Liver (tissue), 8 donors: ENCODE measurements at regions not wholly inside any gene's neighbourhood (a gene's known extent, or its start where the extent isn't known, plus 50 kb on each side); places are given as distances from the start of the nearest gene placed in this dataset.

ENCODE experiments used
- DNase-seq: peaks from one replicate; pipeline ENCODE4 v3.0.0-alpha.2; 2017; ENCODE audit warnings: low spot score
- H3K27ac ChIP-seq, 2 donors: one replicate each; pipeline ENCODE4 v1.7.0; 2013; ENCODE audit warnings: inconsistent platforms in 2 of 2, low read length in 2 of 2, control low read depth in 1 of 2, low read depth in 1 of 2, mild to moderate bottlenecking in 1 of 2
- H3K27me3 ChIP-seq, 4 donors: one replicate each; pipeline versions ENCODE4 v1.6.1 to v1.7.0; 2013; ENCODE audit warnings: low read length in 3 of 4, inconsistent platforms in 1 of 4, mild to moderate bottlenecking in 1 of 4, moderate library complexity in 1 of 4; ENCODE audit not compliant: control insufficient read depth in 4 of 4, insufficient read depth in 4 of 4
- H3K36me3 ChIP-seq, 4 donors: one replicate each; pipeline versions ENCODE4 v1.6.1 to v1.7.0; 2013; ENCODE audit warnings: low read length in 3 of 4, mild to moderate bottlenecking in 3 of 4, low read depth in 1 of 4, moderate library complexity in 1 of 4; ENCODE audit not compliant: control insufficient read depth in 4 of 4, insufficient read depth in 3 of 4
- H3K4me1 ChIP-seq, 4 donors: one replicate each; pipeline versions ENCODE4 v1.6.1 to v1.7.0; 2013; ENCODE audit warnings: low read length in 3 of 4, mild to moderate bottlenecking in 3 of 4, moderate library complexity in 1 of 4; ENCODE audit not compliant: control insufficient read depth in 4 of 4, insufficient read depth in 4 of 4
- H3K4me3 ChIP-seq, 3 donors: one replicate each; pipeline versions ENCODE4 v1.6.1 to v1.7.0; 2013; ENCODE audit warnings: low read length in 3 of 3, control low read depth in 1 of 3, low read depth in 1 of 3, mild to moderate bottlenecking in 1 of 3
- H3K9ac ChIP-seq, 2 donors: one replicate each; pipeline ENCODE4 v1.7.0; 2013; ENCODE audit warnings: low read length in 2 of 2, mild to moderate bottlenecking in 2 of 2, moderate library complexity in 2 of 2, control low read depth in 1 of 2, low read depth in 1 of 2
- H3K9me3 ChIP-seq, 4 donors: one replicate each; pipeline versions ENCODE4 v1.6.1 to v1.7.0; 2013; ENCODE audit warnings: low read length in 3 of 4; ENCODE audit not compliant: control insufficient read depth in 4 of 4
- EGR1 ChIP-seq, 2 donors: IDR thresholded peaks; 2 replicates each; pipeline ENCODE4 v1.6.1; 2016 to 2018; ENCODE audit warnings: antibody characterized with exemption in 2 of 2, low read depth in 2 of 2
- FOXA1 ChIP-seq: IDR thresholded peaks from 2 replicates; pipeline ENCODE4 v1.6.1; 2016; ENCODE audit warnings: antibody characterized with exemption
- FOXA2 ChIP-seq: IDR thresholded peaks from 2 replicates; pipeline ENCODE4 v1.6.1; 2016; ENCODE audit warnings: antibody characterized with exemption
- GABPA ChIP-seq, 2 donors: IDR thresholded peaks in 1 of 2; conservative IDR thresholded peaks in 1 of 2; 2 replicates each; pipeline ENCODE4 v1.6.1; 2016; ENCODE audit warnings: antibody characterized with exemption in 2 of 2, mild to moderate bottlenecking in 1 of 2, moderate library complexity in 1 of 2
- HNF4A ChIP-seq, 2 donors: conservative IDR thresholded peaks; 2 replicates each; pipeline ENCODE4 v1.6.1; 2016; ENCODE audit warnings: antibody characterized with exemption in 2 of 2, mild to moderate bottlenecking in 2 of 2
- HNF4G ChIP-seq: IDR thresholded peaks from 2 replicates; pipeline ENCODE4 v1.6.1; 2016; ENCODE audit warnings: antibody characterized with exemption
- JUND ChIP-seq, 2 donors: IDR thresholded peaks; 2 replicates each; pipeline ENCODE4 v1.6.1; 2016; ENCODE audit warnings: antibody characterized with exemption in 2 of 2
- NR2F2 ChIP-seq: IDR thresholded peaks from 2 replicates; pipeline ENCODE4 v1.6.1; 2016; ENCODE audit warnings: antibody characterized with exemption
- RAD21 ChIP-seq, 2 donors: IDR thresholded peaks; 2 replicates each; pipeline ENCODE4 v1.6.1; 2016; ENCODE audit warnings: antibody characterized with exemption in 2 of 2, mild to moderate bottlenecking in 2 of 2
- RXRA ChIP-seq, 2 donors: IDR thresholded peaks; 2 replicates each; pipeline ENCODE4 v1.6.1; 2017 to 2018; ENCODE audit warnings: antibody characterized with exemption in 2 of 2, mild to moderate bottlenecking in 1 of 2
- SP1 ChIP-seq: IDR thresholded peaks from 2 replicates; pipeline ENCODE4 v1.6.1; 2018; ENCODE audit warnings: antibody characterized with exemption, mild to moderate bottlenecking
- TAF1 ChIP-seq: conservative IDR thresholded peaks from 2 replicates; pipeline ENCODE4 v1.6.1; 2016; ENCODE audit warnings: antibody characterized with exemption, mild to moderate bottlenecking
- YY1 ChIP-seq: IDR thresholded peaks from 2 replicates; pipeline ENCODE4 v1.6.1; 2016; ENCODE audit warnings: antibody characterized with exemption, mild to moderate bottlenecking
- ZBTB33 ChIP-seq: IDR thresholded peaks from 2 replicates; pipeline ENCODE4 v1.6.1; 2016; ENCODE audit warnings: antibody characterized with exemption
- WGBS: extraction: QIAGEN DNeasy Blood & Tissue Kit; methylation state at CpG from one replicate; pipeline ENCODE4 v1.1.7; 2013; 5-methylcytosine and 5-hydroxymethylcytosine counted together
- TF ChIP-seq, protein P1 (sequence below): IDR thresholded peaks from 2 replicates; pipeline ENCODE4 v1.6.1; 2016; ENCODE audit warnings: antibody characterized with exemption
- TF ChIP-seq, protein P2 (sequence below): fragments of 150-350 bp; IDR thresholded peaks from 2 replicates; pipeline ENCODE4 v1.5.1; 2017; ENCODE audit warnings: improper control_type of control experiment, low read depth, low read length; ENCODE audit not compliant: missing input control
- TF ChIP-seq, protein P3 (sequence below): IDR thresholded peaks from 2 replicates; pipeline ENCODE4 v1.6.1; 2016; ENCODE audit warnings: antibody characterized with exemption
- TF ChIP-seq, protein P4 (sequence below): IDR thresholded peaks from 2 replicates; pipeline ENCODE4 v1.6.1; 2016; ENCODE audit warnings: antibody characterized with exemption, mild to moderate bottlenecking
- donor health status: healthy.
- donor health status: healthy.
- donor health status: healthy.
- donor health status: healthy.
- donor health status: healthy.

- peaks cover 3 to 21% (median 6%) of the 10 kb centered on the region in 4 donors for H3K4me1 ChIP-seq
- H3K4me3 ChIP-seq, result no peak overlapping the region
- H3K27ac ChIP-seq, result no peak overlapping the region
- TF ChIP-seq RXRA (IDR thresholded peaks at IDR 0.05), result no peak
- TF ChIP-seq, protein P1, sequence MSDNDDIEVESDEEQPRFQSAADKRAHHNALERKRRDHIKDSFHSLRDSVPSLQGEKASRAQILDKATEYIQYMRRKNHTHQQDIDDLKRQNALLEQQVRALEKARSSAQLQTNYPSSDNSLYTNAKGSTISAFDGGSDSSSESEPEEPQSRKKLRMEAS, result no peak
- TF ChIP-seq YY1, result no peak
- TF ChIP-seq, protein P2, sequence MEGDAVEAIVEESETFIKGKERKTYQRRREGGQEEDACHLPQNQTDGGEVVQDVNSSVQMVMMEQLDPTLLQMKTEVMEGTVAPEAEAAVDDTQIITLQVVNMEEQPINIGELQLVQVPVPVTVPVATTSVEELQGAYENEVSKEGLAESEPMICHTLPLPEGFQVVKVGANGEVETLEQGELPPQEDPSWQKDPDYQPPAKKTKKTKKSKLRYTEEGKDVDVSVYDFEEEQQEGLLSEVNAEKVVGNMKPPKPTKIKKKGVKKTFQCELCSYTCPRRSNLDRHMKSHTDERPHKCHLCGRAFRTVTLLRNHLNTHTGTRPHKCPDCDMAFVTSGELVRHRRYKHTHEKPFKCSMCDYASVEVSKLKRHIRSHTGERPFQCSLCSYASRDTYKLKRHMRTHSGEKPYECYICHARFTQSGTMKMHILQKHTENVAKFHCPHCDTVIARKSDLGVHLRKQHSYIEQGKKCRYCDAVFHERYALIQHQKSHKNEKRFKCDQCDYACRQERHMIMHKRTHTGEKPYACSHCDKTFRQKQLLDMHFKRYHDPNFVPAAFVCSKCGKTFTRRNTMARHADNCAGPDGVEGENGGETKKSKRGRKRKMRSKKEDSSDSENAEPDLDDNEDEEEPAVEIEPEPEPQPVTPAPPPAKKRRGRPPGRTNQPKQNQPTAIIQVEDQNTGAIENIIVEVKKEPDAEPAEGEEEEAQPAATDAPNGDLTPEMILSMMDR, result no peak
- TF ChIP-seq SP1, result no peak
- TF ChIP-seq, protein P3, sequence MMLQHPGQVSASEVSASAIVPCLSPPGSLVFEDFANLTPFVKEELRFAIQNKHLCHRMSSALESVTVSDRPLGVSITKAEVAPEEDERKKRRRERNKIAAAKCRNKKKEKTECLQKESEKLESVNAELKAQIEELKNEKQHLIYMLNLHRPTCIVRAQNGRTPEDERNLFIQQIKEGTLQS, result no peak
- no peak for TF ChIP-seq HNF4G
- no peak for TF ChIP-seq HNF4A (conservative IDR thresholded peaks at IDR 0.05)
- TF ChIP-seq JUND (IDR thresholded peaks at IDR 0.05), result no peak
- no peak for TF ChIP-seq NR2F2
- TF ChIP-seq, protein P4, sequence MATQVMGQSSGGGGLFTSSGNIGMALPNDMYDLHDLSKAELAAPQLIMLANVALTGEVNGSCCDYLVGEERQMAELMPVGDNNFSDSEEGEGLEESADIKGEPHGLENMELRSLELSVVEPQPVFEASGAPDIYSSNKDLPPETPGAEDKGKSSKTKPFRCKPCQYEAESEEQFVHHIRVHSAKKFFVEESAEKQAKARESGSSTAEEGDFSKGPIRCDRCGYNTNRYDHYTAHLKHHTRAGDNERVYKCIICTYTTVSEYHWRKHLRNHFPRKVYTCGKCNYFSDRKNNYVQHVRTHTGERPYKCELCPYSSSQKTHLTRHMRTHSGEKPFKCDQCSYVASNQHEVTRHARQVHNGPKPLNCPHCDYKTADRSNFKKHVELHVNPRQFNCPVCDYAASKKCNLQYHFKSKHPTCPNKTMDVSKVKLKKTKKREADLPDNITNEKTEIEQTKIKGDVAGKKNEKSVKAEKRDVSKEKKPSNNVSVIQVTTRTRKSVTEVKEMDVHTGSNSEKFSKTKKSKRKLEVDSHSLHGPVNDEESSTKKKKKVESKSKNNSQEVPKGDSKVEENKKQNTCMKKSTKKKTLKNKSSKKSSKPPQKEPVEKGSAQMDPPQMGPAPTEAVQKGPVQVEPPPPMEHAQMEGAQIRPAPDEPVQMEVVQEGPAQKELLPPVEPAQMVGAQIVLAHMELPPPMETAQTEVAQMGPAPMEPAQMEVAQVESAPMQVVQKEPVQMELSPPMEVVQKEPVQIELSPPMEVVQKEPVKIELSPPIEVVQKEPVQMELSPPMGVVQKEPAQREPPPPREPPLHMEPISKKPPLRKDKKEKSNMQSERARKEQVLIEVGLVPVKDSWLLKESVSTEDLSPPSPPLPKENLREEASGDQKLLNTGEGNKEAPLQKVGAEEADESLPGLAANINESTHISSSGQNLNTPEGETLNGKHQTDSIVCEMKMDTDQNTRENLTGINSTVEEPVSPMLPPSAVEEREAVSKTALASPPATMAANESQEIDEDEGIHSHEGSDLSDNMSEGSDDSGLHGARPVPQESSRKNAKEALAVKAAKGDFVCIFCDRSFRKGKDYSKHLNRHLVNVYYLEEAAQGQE, result no peak
- TF ChIP-seq EGR1 (IDR thresholded peaks at IDR 0.05; ENCODE audit: low read depth in 2 of 2), result no peak
- no peak for TF ChIP-seq RAD21 (IDR thresholded peaks at IDR 0.05)
- TF ChIP-seq TAF1, result no peak
- no peak for TF ChIP-seq FOXA1
- TF ChIP-seq FOXA2, result no peak
- TF ChIP-seq GABPA (IDR thresholded peaks at IDR 0.05 in 1 of 2, conservative IDR thresholded peaks at IDR 0.05 in 1 of 2), result no peak
- no peaks in the 10 kb centered on the region for H3K27me3 ChIP-seq
- no peak overlapping the region for H3K9ac ChIP-seq
- no peaks in the 10 kb centered on the region for H3K9me3 ChIP-seq
- no peaks in the 10 kb centered on the region for H3K36me3 ChIP-seq
- no peak for DNase-seq
These were observed 94.3 kb downstream of the GLUL start for GRCh38 chr1:182297335-182297734.

- Histone ChIP-seq H3K36me3 (no peaks in the 10 kb centered on the region), H3K9ac (no peak overlapping the region), H3K4me3 (no peak overlapping the region), H3K27ac (no peak overlapping the region), H3K27me3 (no peaks in the 10 kb centered on the region), H3K9me3 (no peaks in the 10 kb centered on the region), H3K4me1 (peaks cover 7 to 38% (median 16%) of the 10 kb centered on the region in 4 donors)
- WGBS, result 86% methylated on average over 1 of the region's 1 CpG
- no peak for DNase-seq
- TF ChIP-seq GABPA (IDR thresholded peaks at IDR 0.05 in 1 of 2, conservative IDR thresholded peaks at IDR 0.05 in 1 of 2) (no peak), RXRA (IDR thresholded peaks at IDR 0.05) (no peak), HNF4G (no peak), RAD21 (IDR thresholded peaks at IDR 0.05) (no peak), EGR1 (IDR thresholded peaks at IDR 0.05; ENCODE audit: low read depth in 2 of 2) (no peak), JUND (IDR thresholded peaks at IDR 0.05) (no peak), ZBTB33 (no peak), NR2F2 (no peak), SP1 (no peak), YY1 (no peak), HNF4A (conservative IDR thresholded peaks at IDR 0.05) (no peak)
- TF ChIP-seq, protein P2, result no peak
- TF ChIP-seq, protein P3, result no peak
- TF ChIP-seq, protein P4, result no peak
These were observed 95.9 kb downstream of the GLUL start for GRCh38 chr1:182295697-182296096.
